OCI-LY1 (cell line): ENCODE measurements at regions not wholly inside any gene's neighbourhood (a gene's known extent, or its start where the extent isn't known, plus 50 kb on each side); places are given as distances from the start of the nearest gene placed in this dataset.
"Not testable (repeated sequence)": the region's sequence is repeated elsewhere in the genome, so short reads cannot be mapped to it uniquely, and the experiment has no call there.

ENCODE experiments used
- H2AFZ ChIP-seq: fragments of 200-600 bp; sonication (generic), shearing (Covaris generic); 2 replicates; pipeline ENCODE4 v1.6.0; 2014; ENCODE audit warnings: antibody characterized with exemption, mild to moderate bottlenecking, low read length
- H3F3A ChIP-seq: fragments of 200-600 bp; sonication (generic), shearing (Covaris generic); 2 replicates; pipeline ENCODE4 v1.6.0; 2014; ENCODE audit warnings: mild to moderate bottlenecking, antibody characterized with exemption, low read length, moderate library complexity; ENCODE audit not compliant: insufficient read depth
- H3K27ac ChIP-seq: fragments of 200-600 bp; sonication (generic); 2 replicates; pipeline ENCODE4 v1.5.1; 2014; ENCODE audit warnings: low read length, mixed run types, mild to moderate bottlenecking, low read depth; ENCODE audit not compliant: poor library complexity, severe bottlenecking
- H3K27me3 ChIP-seq: fragments of 200-600 bp; sonication (generic); 2 replicates; pipeline ENCODE4 v1.6.0; 2014; ENCODE audit warnings: antibody characterized with exemption, mild to moderate bottlenecking, low read length, moderate library complexity; ENCODE audit not compliant: insufficient read depth
- H3K36me3 ChIP-seq: fragments of 200-600 bp; sonication (generic); 2 replicates; pipeline ENCODE4 v1.6.1; 2014; ENCODE audit warnings: mild to moderate bottlenecking, antibody characterized with exemption, low read length, moderate library complexity, mixed read lengths; ENCODE audit not compliant: insufficient read depth
- H3K4me1 ChIP-seq: fragments of 200-600 bp; sonication (generic); 2 replicates; pipeline ENCODE4 v1.5.1; 2014; ENCODE audit warnings: mild to moderate bottlenecking, low read length, moderate library complexity; ENCODE audit not compliant: insufficient read depth, severe bottlenecking
- H3K4me2 ChIP-seq: fragments of 200-600 bp; sonication (generic), shearing (Covaris generic); 2 replicates; pipeline ENCODE4 v1.6.1; 2014; ENCODE audit warnings: low read length
- H3K4me3 ChIP-seq: fragments of 200-600 bp; sonication (generic); 2 replicates; pipeline ENCODE4 v1.5.1; 2014; ENCODE audit warnings: low read length, low read depth, mild to moderate bottlenecking, mixed read lengths; ENCODE audit not compliant: poor library complexity, severe bottlenecking
- H3K79me2 ChIP-seq: fragments of 200-600 bp; shearing (Covaris generic); 2 replicates; pipeline ENCODE4 v1.6.1; 2016; ENCODE audit warnings: mixed run types, low read length, mixed read lengths; ENCODE audit not compliant: insufficient read depth
- H3K9ac ChIP-seq: fragments of 200-600 bp; sonication (generic), shearing (Covaris generic); 2 replicates; pipeline ENCODE4 v1.6.1; 2014; ENCODE audit warnings: mild to moderate bottlenecking, low read length, mixed read lengths
- H3K9me2 ChIP-seq: fragments of 200-600 bp; sonication (generic), shearing (Covaris generic); 2 replicates; pipeline ENCODE4 v1.6.1; 2014; ENCODE audit warnings: low read depth, mild to moderate bottlenecking, low read length, mixed read lengths
- H3K9me3 ChIP-seq: fragments of 200-600 bp; shearing (Covaris generic); 2 replicates; pipeline ENCODE4 v1.6.1; 2014; ENCODE audit warnings: low read length, mixed read lengths
- H4K20me1 ChIP-seq: fragments of 200-600 bp; sonication (generic), shearing (Covaris generic); 2 replicates; pipeline ENCODE4 v1.6.0; 2016; ENCODE audit warnings: mild to moderate bottlenecking, low read length; ENCODE audit not compliant: insufficient read depth
- EZH2 ChIP-seq: fragments of 200-600 bp; sonication (generic), shearing (Covaris generic); IDR thresholded peaks from 2 replicates; pipeline ENCODE4 v1.8.0; 2017; ENCODE audit warnings: borderline replicate concordance, mixed run types, mild to moderate bottlenecking, antibody characterized with exemption, low read length, moderate library complexity, mixed read lengths
- TF ChIP-seq, protein P1 (sequence below): fragments of 200-600 bp; sonication (generic), shearing (Covaris generic); IDR thresholded peaks from 2 replicates; pipeline ENCODE4 v1.5.1; 2017; ENCODE audit warnings: mild to moderate bottlenecking, antibody characterized with exemption, low read length, moderate library complexity, mixed read lengths

DNA sequence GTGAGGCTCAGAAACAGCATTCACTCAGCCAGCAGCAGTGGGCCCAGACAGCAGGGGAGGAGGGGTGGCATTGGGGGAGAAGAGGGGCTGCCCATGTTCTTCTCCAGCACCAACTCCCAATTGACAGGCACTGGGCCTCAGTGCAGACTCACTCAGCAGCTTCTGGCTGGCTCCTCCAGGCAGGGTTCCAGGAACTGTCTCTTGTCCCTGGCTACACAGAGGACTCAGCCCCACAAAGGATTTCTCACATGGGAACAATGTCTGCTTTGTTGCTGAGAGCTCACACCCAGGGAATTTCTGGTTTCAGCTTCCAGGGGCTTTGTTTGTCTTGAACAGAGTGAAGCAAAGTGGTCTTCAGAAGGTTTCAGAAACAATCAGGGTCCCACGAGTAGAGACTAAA, 1536.7 kb downstream of the TSPY10 start:
- Histone ChIP-seq H3K9me3 (no peaks in the 10 kb centered on the region), H2AFZ (no peak overlapping the region), H3K4me3 (no peak overlapping the region), H3F3A (no peaks in the 10 kb centered on the region), H3K4me2 (no peak overlapping the region), H3K9me2 (no peaks in the 10 kb centered on the region), H3K4me1 (no peaks in the 10 kb centered on the region), H3K9ac (no peak overlapping the region), H3K27ac (no peak overlapping the region), H3K36me3 (no peaks in the 10 kb centered on the region), H3K27me3 (no peaks in the 10 kb centered on the region), H3K79me2 (no peaks in the 10 kb centered on the region), H4K20me1 (no peaks in the 10 kb centered on the region)
- no peak for TF ChIP-seq EZH2
- TF ChIP-seq, protein P1, sequence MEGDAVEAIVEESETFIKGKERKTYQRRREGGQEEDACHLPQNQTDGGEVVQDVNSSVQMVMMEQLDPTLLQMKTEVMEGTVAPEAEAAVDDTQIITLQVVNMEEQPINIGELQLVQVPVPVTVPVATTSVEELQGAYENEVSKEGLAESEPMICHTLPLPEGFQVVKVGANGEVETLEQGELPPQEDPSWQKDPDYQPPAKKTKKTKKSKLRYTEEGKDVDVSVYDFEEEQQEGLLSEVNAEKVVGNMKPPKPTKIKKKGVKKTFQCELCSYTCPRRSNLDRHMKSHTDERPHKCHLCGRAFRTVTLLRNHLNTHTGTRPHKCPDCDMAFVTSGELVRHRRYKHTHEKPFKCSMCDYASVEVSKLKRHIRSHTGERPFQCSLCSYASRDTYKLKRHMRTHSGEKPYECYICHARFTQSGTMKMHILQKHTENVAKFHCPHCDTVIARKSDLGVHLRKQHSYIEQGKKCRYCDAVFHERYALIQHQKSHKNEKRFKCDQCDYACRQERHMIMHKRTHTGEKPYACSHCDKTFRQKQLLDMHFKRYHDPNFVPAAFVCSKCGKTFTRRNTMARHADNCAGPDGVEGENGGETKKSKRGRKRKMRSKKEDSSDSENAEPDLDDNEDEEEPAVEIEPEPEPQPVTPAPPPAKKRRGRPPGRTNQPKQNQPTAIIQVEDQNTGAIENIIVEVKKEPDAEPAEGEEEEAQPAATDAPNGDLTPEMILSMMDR: no peak

DNA sequence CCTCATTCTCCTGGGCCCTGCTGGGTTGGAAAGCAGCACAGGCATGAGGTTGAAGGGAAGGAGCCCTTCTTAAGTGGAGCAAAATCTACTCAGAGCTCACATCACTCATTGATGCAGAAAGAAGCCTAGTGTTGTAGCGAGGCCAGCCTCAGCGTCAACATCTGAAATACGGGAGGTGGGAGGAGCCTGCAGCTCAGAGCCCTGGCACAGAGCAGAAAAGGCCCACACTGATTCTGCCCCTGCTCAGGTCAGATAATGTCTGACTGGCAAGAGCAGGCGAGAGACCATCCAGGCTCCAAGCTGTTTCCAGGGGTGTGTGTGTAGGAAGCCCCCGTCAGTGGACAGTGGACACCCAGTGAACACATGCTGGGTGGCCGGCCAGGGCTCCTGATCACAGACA, 1541.6 kb downstream of the TSPY10 start:
- no peaks in the 10 kb centered on the region for H3K36me3 ChIP-seq
- H3K9me3 ChIP-seq: no peaks in the 10 kb centered on the region
- no peak for TF ChIP-seq EZH2
- TF ChIP-seq, protein P1: no peak

DNA sequence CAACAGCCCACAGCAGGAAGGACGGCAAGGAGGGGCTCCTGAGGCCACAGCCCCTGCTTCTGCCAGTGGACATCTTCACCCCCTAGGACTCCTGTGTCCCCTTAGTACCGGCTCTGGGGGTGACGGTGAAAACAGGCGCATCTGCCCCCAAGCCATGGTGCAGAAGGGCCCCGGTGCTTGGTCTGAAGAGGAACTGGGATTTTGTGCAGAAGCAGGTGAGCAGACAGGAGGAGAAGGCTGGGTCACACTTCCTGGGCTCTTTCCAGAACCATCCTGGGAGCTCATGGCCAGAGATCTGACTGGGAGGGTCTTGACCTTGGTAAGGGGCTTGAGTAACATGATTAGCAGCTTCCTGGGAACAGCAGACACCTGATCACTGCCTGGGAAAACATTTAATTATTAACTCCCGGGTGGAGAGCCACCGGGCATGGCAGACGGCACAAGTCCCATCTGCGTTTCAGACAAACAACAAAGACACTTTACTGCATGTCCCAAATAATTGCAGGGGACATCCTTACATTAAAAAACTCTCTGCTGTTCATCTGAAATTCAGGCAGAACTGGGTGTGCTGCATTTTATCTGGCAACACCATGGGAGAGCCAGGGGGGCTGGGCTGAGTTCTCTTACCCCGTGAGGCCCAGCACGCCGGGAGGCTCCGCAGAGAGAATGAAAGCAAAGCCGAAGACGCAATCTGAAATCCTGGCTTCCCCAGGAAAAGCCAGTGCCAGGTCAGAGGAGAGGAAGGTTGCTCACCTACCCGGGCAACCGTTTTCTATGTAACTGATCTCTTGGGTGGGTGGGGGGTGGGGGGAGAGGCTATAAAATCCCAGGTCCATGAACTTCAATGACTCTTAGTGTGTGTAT, 1542.8 kb downstream of the TSPY10 start:
- Histone ChIP-seq H3K27ac (no peak overlapping the region), H3K9me3 (no peaks in the 10 kb centered on the region), H2AFZ (no peak overlapping the region), H3K79me2 (no peaks in the 10 kb centered on the region), H3K9me2 (no peaks in the 10 kb centered on the region), H3K27me3 (no peaks in the 10 kb centered on the region), H3K9ac (no peak overlapping the region), H3K4me3 (no peak overlapping the region), H3K4me2 (no peak overlapping the region), H3K4me1 (no peaks in the 10 kb centered on the region), H3F3A (no peaks in the 10 kb centered on the region), H4K20me1 (no peaks in the 10 kb centered on the region), H3K36me3 (no peaks in the 10 kb centered on the region)
- TF ChIP-seq EZH2: no peak
- TF ChIP-seq, protein P1: no peak

More for the DNA sequence above, 1541.6 kb downstream of the TSPY10 start:
- Histone ChIP-seq H3K4me3 (no peak overlapping the region), H3F3A (no peaks in the 10 kb centered on the region), H3K79me2 (no peaks in the 10 kb centered on the region), H3K9ac (no peak overlapping the region), H2AFZ (no peak overlapping the region), H3K4me1 (no peaks in the 10 kb centered on the region), H3K4me2 (no peak overlapping the region), H3K27ac (no peak overlapping the region), H3K9me2 (no peaks in the 10 kb centered on the region), H3K27me3 (no peaks in the 10 kb centered on the region), H4K20me1 (no peaks in the 10 kb centered on the region)

GRCh38 chrY:11085801-11086200, 1558.1 kb downstream of the TSPY10 start:
- not testable (repeated sequence) for H3K36me3 ChIP-seq, H3K27me3 ChIP-seq, H3K9me3 ChIP-seq, H4K20me1 ChIP-seq, H3K9ac ChIP-seq, H3K27ac ChIP-seq, H3K4me1 ChIP-seq, H2AFZ ChIP-seq, H3K9me2 ChIP-seq, H3K4me2 ChIP-seq, H3K79me2 ChIP-seq, H3K4me3 ChIP-seq, H3F3A ChIP-seq

DNA sequence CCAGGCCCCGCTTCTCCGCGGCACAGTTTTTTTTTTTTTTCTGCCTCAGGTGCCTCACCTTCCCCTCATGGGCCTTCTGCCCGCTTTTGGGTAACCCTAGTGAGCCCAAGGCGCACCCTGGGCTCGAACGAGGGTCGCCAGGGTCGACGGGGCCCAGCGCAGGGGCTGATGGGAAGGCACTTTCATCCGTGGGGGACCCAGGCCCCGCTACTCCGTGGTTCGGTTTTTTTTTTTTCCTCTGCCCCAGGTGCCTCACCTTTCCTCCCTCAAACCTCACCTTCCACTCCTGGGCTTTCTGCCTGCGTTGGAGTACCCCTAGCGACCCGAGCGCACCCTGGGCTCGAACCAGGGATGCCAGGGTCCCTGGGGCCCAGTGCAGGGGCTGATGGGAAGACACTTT, 1569.8 kb downstream of the TSPY10 start:
- not testable (repeated sequence) for H3K4me1 ChIP-seq, H3K9ac ChIP-seq, H3K4me3 ChIP-seq, H3K27me3 ChIP-seq, H3K9me2 ChIP-seq, H3K36me3 ChIP-seq, H3K27ac ChIP-seq, H4K20me1 ChIP-seq, H3K9me3 ChIP-seq, H3K79me2 ChIP-seq, H3K4me2 ChIP-seq, H3F3A ChIP-seq, H2AFZ ChIP-seq
